ENCODE measurements at regions not wholly inside any gene's neighbourhood (a gene's known extent, or its start where the extent isn't known, plus 50 kb on each side); places are given as distances from the start of the nearest gene placed in this dataset.

- TF ChIP-seq CTCF (conservative IDR thresholded peaks at IDR 0.05 in 1 of 2, IDR thresholded peaks at IDR 0.05 in 1 of 2; ENCODE audit: extremely low read depth in 1 of 2, insufficient read depth in 1 of 2, low read depth in 1 of 2, low read length in 2 of 2), result no peak
- no peak for TF ChIP-seq EZH2 (IDR thresholded peaks at IDR 0.05; ENCODE audit: borderline replicate concordance, low read length)
Measured at GRCh38 chr7:118132764-118133163, 51.2 kb upstream of the LSM8 start.
